Right lobe of liver (tissue), 6 donors: ENCODE measurements at regions not wholly inside any gene's neighbourhood (a gene's known extent, or its start where the extent isn't known, plus 50 kb on each side); places are given as distances from the start of the nearest gene placed in this dataset.

ENCODE experiments used
- ATAC-seq, 4 donors: fragments of 200-7000 bp; cut with Tn5 transposase; one replicate each; pipeline ENCODE4 v1.9.1; 2020; ENCODE audit warnings: mild to moderate bottlenecking in 4 of 4, moderate library complexity in 4 of 4
- DNase-seq, 3 donors: peaks; one replicate each; pipeline ENCODE4 v3.0.0-alpha.2; 2020
- H3K27ac ChIP-seq, 3 donors: fragments of 200-600 bp; one replicate each; pipeline ENCODE4 v1.8.0; 2022
- H3K27me3 ChIP-seq, 2 donors: fragments of 200-600 bp; one replicate each; pipeline ENCODE4 v1.8.0; 2022
- H3K36me3 ChIP-seq, 4 donors: fragments of 200-600 bp; sonication (generic) in 1 of 4; one replicate each; pipeline versions ENCODE4 v1.5.1 to v1.8.0; 2017 to 2022; ENCODE audit warnings: control low read depth in 1 of 4
- H3K4me1 ChIP-seq, 4 donors: fragments of 200-600 bp; sonication (generic) in 1 of 4; one replicate each; pipeline versions ENCODE4 v1.5.1 to v1.8.0; 2017 to 2022; ENCODE audit warnings: control low read depth in 1 of 4
- H3K4me3 ChIP-seq, 3 donors: fragments of 200-600 bp; one replicate each; pipeline ENCODE4 v1.8.0; 2022
- H3K9me3 ChIP-seq, 4 donors: fragments of 200-600 bp; sonication (generic) in 1 of 4; one replicate each; pipeline versions ENCODE4 v1.5.1 to v1.8.0; 2017 to 2022; ENCODE audit warnings: control low read depth in 1 of 4
- CTCF ChIP-seq, 4 donors: fragments of 200-600 bp in 3 of 4; fragments of 450-650 bp in 1 of 4; IDR thresholded peaks; one replicate each; pipeline versions ENCODE4 v1.5.1 to v1.8.0; 2016 to 2022; ENCODE audit warnings: antibody characterized with exemption in 4 of 4, mild to moderate bottlenecking in 2 of 4
- POLR2A ChIP-seq: fragments of 450-650 bp; IDR thresholded peaks from one replicate; pipeline ENCODE4 v1.6.1; 2017; ENCODE audit warnings: antibody characterized with exemption, mild to moderate bottlenecking
- WGBS: methylation state at CpG from one replicate; pipeline ENCODE4 v1.1.6; 2018; ENCODE audit warnings: low coverage, low lambda C conversion rate; ENCODE audit not compliant: insufficient coverage; ENCODE audit errors: missing lambda C conversion rate; 5-methylcytosine and 5-hydroxymethylcytosine counted together
- intact Hi-C, 2 donors: fragments of 100-400 bp; cut with DNase I; formaldehyde crosslinking; loops; one replicate each; pipeline versions ENCODE4 v1.11.2 to v1.14.1; 2022
- donor health status: DM: no; HTN: yes; CAD: no.
- donor health status: DM: no; HTN: no; CAD: no.
- donor health status: DM: no; HTN: no; CAD: no.
- donor health status: DM: no; HTN: yes; CAD: no.
- donor health status: DM: no; HTN: yes; CAD: no.

- intact Hi-C loops: no loop called here
- no peak for TF ChIP-seq CTCF (IDR thresholded peaks at IDR 0.05)
- TF ChIP-seq POLR2A: no peak
- H3K27ac ChIP-seq: no peak overlapping the region
- H3K9me3 ChIP-seq: no peaks in the 10 kb centered on the region
- H3K4me3 ChIP-seq: no peak overlapping the region
- 49% methylated on average over 5 of the region's 8 CpGs for WGBS
- H3K36me3 ChIP-seq: no peaks in the 10 kb centered on the region
- ATAC-seq (no peak), DNase-seq (peak in 1 of 3 donors; percentile 19)
- no peaks in the 10 kb centered on the region for H3K27me3 ChIP-seq
- no peaks in the 10 kb centered on the region for H3K4me1 ChIP-seq
These were observed 62.5 kb downstream of the SMIM38 start for GRCh38 chr11:69218271-69218682.

GRCh38 chr11:69218946-69219720 is 63.4 kb downstream of the SMIM38 start:
- DNase-seq: peak in 1 of 3 donors; percentile 31
- Histone ChIP-seq H3K4me1 (no peaks in the 10 kb centered on the region), H3K27me3 (no peaks in the 10 kb centered on the region), H3K36me3 (no peaks in the 10 kb centered on the region), H3K4me3 (no peak overlapping the region), H3K9me3 (no peaks in the 10 kb centered on the region), H3K27ac (no peak overlapping the region)
- ATAC-seq: no peak
- WGBS: 62% methylated on average over 3 of the region's 11 CpGs
- TF ChIP-seq POLR2A (no peak), CTCF (IDR thresholded peaks at IDR 0.05) (no peak)
- intact Hi-C loops: no loop called here

GRCh38 chr11:69219991-69220390 is 64.3 kb downstream of the SMIM38 start:
- no peak overlapping the region for H3K4me3 ChIP-seq
- H3K9me3 ChIP-seq: no peaks in the 10 kb centered on the region
- no peak for ATAC-seq
- 72% methylated on average over 11 of the region's 11 CpGs for WGBS
- TF ChIP-seq CTCF (IDR thresholded peaks at IDR 0.05): no peak
- TF ChIP-seq POLR2A: no peak
- H3K36me3 ChIP-seq: no peaks in the 10 kb centered on the region
- DNase-seq: no peak
- H3K4me1 ChIP-seq: no peaks in the 10 kb centered on the region
- no peaks in the 10 kb centered on the region for H3K27me3 ChIP-seq
- H3K27ac ChIP-seq: no peak overlapping the region
- intact Hi-C loops: no loop called here

- intact Hi-C loops: no loop called here
- peak in 2 of 3 donors; percentile 39 for DNase-seq
- Histone ChIP-seq H3K27me3 (no peaks in the 10 kb centered on the region), H3K4me3 (no peak overlapping the region), H3K9me3 (no peaks in the 10 kb centered on the region), H3K36me3 (no peaks in the 10 kb centered on the region), H3K27ac (no peak overlapping the region), H3K4me1 (no peaks in the 10 kb centered on the region)
- 60% methylated on average over 1 of the region's 13 CpGs for WGBS
- no peak for TF ChIP-seq CTCF (IDR thresholded peaks at IDR 0.05)
- TF ChIP-seq POLR2A: no peak
- ATAC-seq: no peak
These were observed 64.9 kb downstream of the SMIM38 start for GRCh38 chr11:69220561-69221051.
